DND-41 (cell line): ENCODE measurements at regions not wholly inside any gene's neighbourhood (a gene's known extent, or its start where the extent isn't known, plus 50 kb on each side); places are given as distances from the start of the nearest gene placed in this dataset.

ENCODE experiments used
- EZH2 ChIP-seq: IDR thresholded peaks from 3 replicates; pipeline ENCODE4 v1.6.1; 2012; ENCODE audit warnings: borderline replicate concordance, low read depth, mild to moderate bottlenecking, moderate library complexity, low read length, inconsistent platforms; ENCODE audit not compliant: severe bottlenecking
- TF ChIP-seq, protein P1 (sequence below): IDR thresholded peaks from 2 replicates; pipeline ENCODE4 v1.5.1; 2012; ENCODE audit warnings: borderline replicate concordance, low read length, moderate library complexity, mild to moderate bottlenecking; ENCODE audit not compliant: poor library complexity, severe bottlenecking; ENCODE audit errors: extremely low read depth

DNA sequence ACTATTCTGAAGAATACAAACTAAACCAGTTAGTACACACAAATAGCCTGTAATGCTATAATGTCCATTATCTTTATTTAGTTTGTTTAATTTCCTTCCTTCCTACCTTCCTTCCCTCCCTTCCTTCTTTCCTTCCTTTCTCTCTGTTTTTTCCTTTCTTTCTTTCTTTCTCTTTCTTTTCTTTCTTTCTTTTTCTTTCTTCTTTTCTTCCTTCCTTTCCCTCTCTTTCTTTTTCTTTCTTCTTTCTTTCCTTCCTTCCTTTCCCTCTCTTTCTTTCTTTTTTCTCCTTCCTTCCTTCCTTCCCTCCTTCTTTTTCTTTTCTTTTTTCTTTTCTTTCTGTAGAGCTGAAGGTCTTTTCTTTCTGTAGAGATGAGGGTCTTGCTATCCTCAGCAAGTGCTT, 131.2 kb downstream of the TMEM30B start:
- TF ChIP-seq, protein P1, sequence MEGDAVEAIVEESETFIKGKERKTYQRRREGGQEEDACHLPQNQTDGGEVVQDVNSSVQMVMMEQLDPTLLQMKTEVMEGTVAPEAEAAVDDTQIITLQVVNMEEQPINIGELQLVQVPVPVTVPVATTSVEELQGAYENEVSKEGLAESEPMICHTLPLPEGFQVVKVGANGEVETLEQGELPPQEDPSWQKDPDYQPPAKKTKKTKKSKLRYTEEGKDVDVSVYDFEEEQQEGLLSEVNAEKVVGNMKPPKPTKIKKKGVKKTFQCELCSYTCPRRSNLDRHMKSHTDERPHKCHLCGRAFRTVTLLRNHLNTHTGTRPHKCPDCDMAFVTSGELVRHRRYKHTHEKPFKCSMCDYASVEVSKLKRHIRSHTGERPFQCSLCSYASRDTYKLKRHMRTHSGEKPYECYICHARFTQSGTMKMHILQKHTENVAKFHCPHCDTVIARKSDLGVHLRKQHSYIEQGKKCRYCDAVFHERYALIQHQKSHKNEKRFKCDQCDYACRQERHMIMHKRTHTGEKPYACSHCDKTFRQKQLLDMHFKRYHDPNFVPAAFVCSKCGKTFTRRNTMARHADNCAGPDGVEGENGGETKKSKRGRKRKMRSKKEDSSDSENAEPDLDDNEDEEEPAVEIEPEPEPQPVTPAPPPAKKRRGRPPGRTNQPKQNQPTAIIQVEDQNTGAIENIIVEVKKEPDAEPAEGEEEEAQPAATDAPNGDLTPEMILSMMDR, result no peak
- TF ChIP-seq EZH2, result no peak
